ENCODE measurements at regions not wholly inside any gene's neighbourhood (a gene's known extent, or its start where the extent isn't known, plus 50 kb on each side); places are given as distances from the start of the nearest gene placed in this dataset.

DNA sequence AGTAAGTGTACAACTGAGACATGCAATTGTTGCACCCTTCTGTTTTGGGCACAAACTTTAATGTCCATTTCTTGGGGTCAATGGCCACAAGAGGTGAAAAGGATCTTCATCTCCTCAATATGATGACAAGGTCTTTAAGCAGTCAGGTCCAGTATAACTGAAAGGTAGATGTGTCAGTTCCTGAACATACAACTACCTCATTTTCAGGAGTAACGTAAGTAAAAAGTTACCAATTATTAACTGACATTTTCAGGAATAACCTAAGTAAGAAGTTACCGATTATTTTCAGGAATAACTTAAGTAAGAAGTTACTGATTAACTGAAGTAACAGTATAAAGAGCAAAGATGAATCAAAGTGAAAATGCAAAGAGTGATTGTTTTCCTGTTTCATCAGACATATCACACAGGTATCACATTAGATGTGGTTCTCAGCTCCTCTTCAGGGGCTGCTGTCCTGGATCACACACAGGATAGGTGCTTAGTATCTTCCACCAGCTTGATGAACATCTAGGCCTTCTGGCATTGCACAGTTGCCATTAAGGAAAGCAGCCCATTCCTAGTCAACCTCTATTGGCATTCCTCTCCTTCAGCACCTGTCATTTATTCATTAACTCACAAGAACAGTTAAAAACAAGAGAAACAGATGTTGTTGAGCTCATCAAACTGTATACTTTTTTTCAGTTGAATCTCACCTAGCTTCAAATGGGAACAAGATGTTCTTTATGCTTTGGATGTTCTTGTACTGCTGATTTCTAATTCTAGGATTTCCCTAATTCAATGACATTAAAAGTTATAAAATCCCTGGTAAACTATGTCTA is 200.0 kb downstream of the FOXG1 start:
- intact Hi-C loops (cut with micrococcal nuclease), result no loop called here
- no peaks in the 10 kb centered on the region for H4K20me1 ChIP-seq (replicated peaks; ENCODE audit: control insufficient read depth, insufficient read depth, low read length)
- H3K9ac ChIP-seq (ENCODE audit: insufficient read depth in 1 of 2, low read depth in 2 of 2, low read length in 2 of 2), result no peak overlapping the region
- no peak overlapping the region for H3K27ac ChIP-seq (ENCODE audit: extremely low read depth, low read depth, low read length)
- no peak overlapping the region for H3K4me2 ChIP-seq (ENCODE audit: insufficient read depth, low read length)
- no peaks in the 10 kb centered on the region; the same call in 1 of the 2 replicates for H3K9me3 ChIP-seq (replicated peaks; ENCODE audit: control insufficient read depth, insufficient read depth, low read depth, low read length)
- in situ Hi-C loops (cut with MboI), result no loop called here
- no peaks in the 10 kb centered on the region for H3K79me2 ChIP-seq (ENCODE audit: control insufficient read depth, insufficient read depth, low read length)
- no peaks in the 10 kb centered on the region for H3K4me1 ChIP-seq (replicated peaks in 1 of 2; ENCODE audit: control insufficient read depth in 2 of 2, insufficient read depth in 2 of 2, low read length in 2 of 2)
- FAIRE-seq, result no peak
- no peaks in the 10 kb centered on the region for H3K36me3 ChIP-seq (ENCODE audit: control insufficient read depth, insufficient read depth, low read length)
- ATAC-seq, result no peak
- 60% methylated on average over 2 of the region's 2 CpGs for WGBS (ENCODE audit: insufficient coverage, low coverage, missing lambda C conversion rate)
- TF ChIP-seq, protein P1, sequence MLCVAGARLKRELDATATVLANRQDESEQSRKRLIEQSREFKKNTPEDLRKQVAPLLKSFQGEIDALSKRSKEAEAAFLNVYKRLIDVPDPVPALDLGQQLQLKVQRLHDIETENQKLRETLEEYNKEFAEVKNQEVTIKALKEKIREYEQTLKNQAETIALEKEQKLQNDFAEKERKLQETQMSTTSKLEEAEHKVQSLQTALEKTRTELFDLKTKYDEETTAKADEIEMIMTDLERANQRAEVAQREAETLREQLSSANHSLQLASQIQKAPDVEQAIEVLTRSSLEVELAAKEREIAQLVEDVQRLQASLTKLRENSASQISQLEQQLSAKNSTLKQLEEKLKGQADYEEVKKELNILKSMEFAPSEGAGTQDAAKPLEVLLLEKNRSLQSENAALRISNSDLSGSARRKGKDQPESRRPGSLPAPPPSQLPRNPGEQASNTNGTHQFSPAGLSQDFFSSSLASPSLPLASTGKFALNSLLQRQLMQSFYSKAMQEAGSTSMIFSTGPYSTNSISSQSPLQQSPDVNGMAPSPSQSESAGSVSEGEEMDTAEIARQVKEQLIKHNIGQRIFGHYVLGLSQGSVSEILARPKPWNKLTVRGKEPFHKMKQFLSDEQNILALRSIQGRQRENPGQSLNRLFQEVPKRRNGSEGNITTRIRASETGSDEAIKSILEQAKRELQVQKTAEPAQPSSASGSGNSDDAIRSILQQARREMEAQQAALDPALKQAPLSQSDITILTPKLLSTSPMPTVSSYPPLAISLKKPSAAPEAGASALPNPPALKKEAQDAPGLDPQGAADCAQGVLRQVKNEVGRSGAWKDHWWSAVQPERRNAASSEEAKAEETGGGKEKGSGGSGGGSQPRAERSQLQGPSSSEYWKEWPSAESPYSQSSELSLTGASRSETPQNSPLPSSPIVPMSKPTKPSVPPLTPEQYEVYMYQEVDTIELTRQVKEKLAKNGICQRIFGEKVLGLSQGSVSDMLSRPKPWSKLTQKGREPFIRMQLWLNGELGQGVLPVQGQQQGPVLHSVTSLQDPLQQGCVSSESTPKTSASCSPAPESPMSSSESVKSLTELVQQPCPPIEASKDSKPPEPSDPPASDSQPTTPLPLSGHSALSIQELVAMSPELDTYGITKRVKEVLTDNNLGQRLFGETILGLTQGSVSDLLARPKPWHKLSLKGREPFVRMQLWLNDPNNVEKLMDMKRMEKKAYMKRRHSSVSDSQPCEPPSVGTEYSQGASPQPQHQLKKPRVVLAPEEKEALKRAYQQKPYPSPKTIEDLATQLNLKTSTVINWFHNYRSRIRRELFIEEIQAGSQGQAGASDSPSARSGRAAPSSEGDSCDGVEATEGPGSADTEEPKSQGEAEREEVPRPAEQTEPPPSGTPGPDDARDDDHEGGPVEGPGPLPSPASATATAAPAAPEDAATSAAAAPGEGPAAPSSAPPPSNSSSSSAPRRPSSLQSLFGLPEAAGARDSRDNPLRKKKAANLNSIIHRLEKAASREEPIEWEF (CRISPR knock-in tag; IDR thresholded peaks at IDR 0.05), result no peak
- TF ChIP-seq PTRF (tag; IDR thresholded peaks at IDR 0.05) (no peak), KLF1 (tag; IDR thresholded peaks at IDR 0.05) (no peak), ZNF449 (CRISPR knock-in tag; IDR thresholded peaks at IDR 0.05) (no peak), FOXM1 (IDR thresholded peaks at IDR 0.05; ENCODE audit: low read depth) (no peak), FOXM1 (CRISPR knock-in tag; IDR thresholded peaks at IDR 0.05; ENCODE audit: low read depth) (no peak), ZNF277 (CRISPR knock-in tag; IDR thresholded peaks at IDR 0.05; ENCODE audit: borderline replicate concordance) (no peak), IRF2 (CRISPR knock-in tag; IDR thresholded peaks at IDR 0.05) (no peak), TRIM24 (IDR thresholded peaks at IDR 0.05) (no peak), NCOA4 (IDR thresholded peaks at IDR 0.05; ENCODE audit: partially characterized antibody) (no peak)
- H3K27me3 ChIP-seq (ENCODE audit: control insufficient read depth in 2 of 2, insufficient read depth in 2 of 2, low read length in 2 of 2), result no peaks in the 10 kb centered on the region
- ChIA-PET POLR2A (no interaction called here), CTCF (ENCODE audit: low intra/inter-chr PET ratio) (no interaction called here)
- no peak overlapping the region for H3K4me3 ChIP-seq
- no peaks in the 10 kb centered on the region for H3K9me1 ChIP-seq (ENCODE audit: control insufficient read depth, insufficient read depth, low read length)
- no peak overlapping the region for H2AFZ ChIP-seq (ENCODE audit: low read depth, low read length)
- no TSS peak for BruUV-seq (replicated peaks)
- no peak for DNase-seq (ENCODE audit: extremely low read depth in 1 of 4, low spot score in 3 of 4)
